ENCODE measurements at regions not wholly inside any gene's neighbourhood (a gene's known extent, or its start where the extent isn't known, plus 50 kb on each side); places are given as distances from the start of the nearest gene placed in this dataset.

GRCh38 chr6:156519940-156520339 is 257.2 kb upstream of the ARID1B start:
- TF ChIP-seq POLR2A (IDR thresholded peaks at IDR 0.05; ENCODE audit: low read depth) (no peak), EP300 (IDR thresholded peaks at IDR 0.05) (no peak), CTCF (IDR thresholded peaks at IDR 0.05) (no peak), POLR2AphosphoS5 (IDR thresholded peaks at IDR 0.05) (no peak)

All from esophagus muscularis mucosa (tissue), 4 donors.